ENCODE measurements at regions not wholly inside any gene's neighbourhood (a gene's known extent, or its start where the extent isn't known, plus 50 kb on each side); places are given as distances from the start of the nearest gene placed in this dataset.

- H3K4me1 ChIP-seq (ENCODE audit: control insufficient read depth in 3 of 3, insufficient read depth in 2 of 3, low read depth in 1 of 3, low read length in 2 of 3): peaks cover 0 to 10% (median 3%) of the 10 kb centered on the region in 3 donors
- no peak overlapping the region for H3K27ac ChIP-seq (ENCODE audit: low read depth in 1 of 3, low read length in 2 of 3)
- 51 to 78% (median 76%) methylated on average over 1 of the region's 1 CpG for WGBS, 3 donors
- no peak for FAIRE-seq
- no peak overlapping the region for H3K4me3 ChIP-seq (ENCODE audit: low read depth in 1 of 3, low read length in 3 of 3)
- H3K9me3 ChIP-seq (ENCODE audit: control insufficient read depth in 2 of 2, insufficient read depth in 1 of 2, low read depth in 1 of 2, low read length in 1 of 2): peaks cover 0 to 5% of the 10 kb centered on the region in 2 donors
- H3K27me3 ChIP-seq (ENCODE audit: control insufficient read depth in 3 of 3, insufficient read depth in 3 of 3, low read length in 3 of 3): no peaks in the 10 kb centered on the region
- no peak for DNase-seq
- H3K36me3 ChIP-seq (ENCODE audit: control insufficient read depth in 3 of 3, insufficient read depth in 2 of 3, low read depth in 1 of 3, low read length in 3 of 3): no peaks in the 10 kb centered on the region
These were observed 62.3 kb upstream of the PARVA start for GRCh38 chr11:12315024-12315423.

GRCh38 chr11:12316432-12316831 lies 60.9 kb upstream of the PARVA start:
- FAIRE-seq (no peak), DNase-seq (no peak)
- Histone ChIP-seq H3K9me3 (ENCODE audit: control insufficient read depth in 2 of 2, insufficient read depth in 1 of 2, low read depth in 1 of 2, low read length in 1 of 2) (peaks cover 0 to 5% of the 10 kb centered on the region in 2 donors), H3K4me1 (ENCODE audit: control insufficient read depth in 3 of 3, insufficient read depth in 2 of 3, low read depth in 1 of 3, low read length in 2 of 3) (peaks cover 0 to 15% (median 8%) of the 10 kb centered on the region in 3 donors), H3K36me3 (ENCODE audit: control insufficient read depth in 3 of 3, insufficient read depth in 2 of 3, low read depth in 1 of 3, low read length in 3 of 3) (no peaks in the 10 kb centered on the region), H3K27me3 (ENCODE audit: control insufficient read depth in 3 of 3, insufficient read depth in 3 of 3, low read length in 3 of 3) (no peaks in the 10 kb centered on the region), H3K27ac (ENCODE audit: low read depth in 1 of 3, low read length in 2 of 3) (no peak overlapping the region), H3K4me3 (ENCODE audit: low read depth in 1 of 3, low read length in 3 of 3) (no peak overlapping the region)

GRCh38 chr11:12318791-12319438 lies 58.5 kb upstream of the PARVA start:
- 11 to 38% (median 27%) methylated on average over 10 of the region's 10 CpGs for WGBS, 3 donors
- H3K4me3 ChIP-seq (ENCODE audit: low read depth in 1 of 3, low read length in 3 of 3): no peak overlapping the region
- H3K4me1 ChIP-seq (ENCODE audit: control insufficient read depth in 3 of 3, insufficient read depth in 2 of 3, low read depth in 1 of 3, low read length in 2 of 3): peaks cover 0 to 17% (median 13%) of the 10 kb centered on the region in 3 donors
- H3K36me3 ChIP-seq (ENCODE audit: control insufficient read depth in 3 of 3, insufficient read depth in 2 of 3, low read depth in 1 of 3, low read length in 3 of 3): peaks cover 0 to under 1% (median 0%) of the 10 kb centered on the region in 3 donors
- no peaks in the 10 kb centered on the region for H3K27me3 ChIP-seq (ENCODE audit: control insufficient read depth in 3 of 3, insufficient read depth in 3 of 3, low read length in 3 of 3)
- peak; percentile 30 to 33 for DNase-seq
- H3K9me3 ChIP-seq (ENCODE audit: control insufficient read depth in 2 of 2, insufficient read depth in 1 of 2, low read depth in 1 of 2, low read length in 1 of 2): peaks cover 0 to 5% of the 10 kb centered on the region in 2 donors
- no peak for FAIRE-seq
- H3K27ac ChIP-seq (ENCODE audit: low read depth in 1 of 3, low read length in 2 of 3): peak overlapping the region in 2 of 3 donors; percentile 5 to 56

- peak in 1 of 2 donors; percentile 46 for DNase-seq
- FAIRE-seq: no peak
- Histone ChIP-seq H3K27me3 (ENCODE audit: control insufficient read depth in 3 of 3, insufficient read depth in 3 of 3, low read length in 3 of 3) (no peaks in the 10 kb centered on the region), H3K36me3 (ENCODE audit: control insufficient read depth in 3 of 3, insufficient read depth in 2 of 3, low read depth in 1 of 3, low read length in 3 of 3) (peaks cover 0 to 4% (median 0%) of the 10 kb centered on the region in 3 donors), H3K9me3 (ENCODE audit: control insufficient read depth in 2 of 2, insufficient read depth in 1 of 2, low read depth in 1 of 2, low read length in 1 of 2) (peaks cover 0 to 5% of the 10 kb centered on the region in 2 donors), H3K4me1 (ENCODE audit: control insufficient read depth in 3 of 3, insufficient read depth in 2 of 3, low read depth in 1 of 3, low read length in 2 of 3) (peaks cover 0 to 17% (median 13%) of the 10 kb centered on the region in 3 donors), H3K4me3 (ENCODE audit: low read depth in 1 of 3, low read length in 3 of 3) (no peak overlapping the region), H3K27ac (ENCODE audit: low read depth in 1 of 3, low read length in 2 of 3) (peak overlapping the region in 1 of 3 donors; percentile 66)
- 0 to 38% (median 6%) methylated on average over 1 of the region's 1 CpG for WGBS, 3 donors
These were observed 57.9 kb upstream of the PARVA start for GRCh38 chr11:12319461-12319951.

- peak overlapping the region in 1 of 3 donors; percentile 66 for H3K27ac ChIP-seq (ENCODE audit: low read depth in 1 of 3, low read length in 2 of 3)
- H3K9me3 ChIP-seq (ENCODE audit: control insufficient read depth in 2 of 2, insufficient read depth in 1 of 2, low read depth in 1 of 2, low read length in 1 of 2): peaks cover 0 to 5% of the 10 kb centered on the region in 2 donors
- DNase-seq (no peak), FAIRE-seq (no peak)
- peaks cover 0 to 17% (median 13%) of the 10 kb centered on the region in 3 donors for H3K4me1 ChIP-seq (ENCODE audit: control insufficient read depth in 3 of 3, insufficient read depth in 2 of 3, low read depth in 1 of 3, low read length in 2 of 3)
- H3K27me3 ChIP-seq (ENCODE audit: control insufficient read depth in 3 of 3, insufficient read depth in 3 of 3, low read length in 3 of 3): no peaks in the 10 kb centered on the region
- peaks cover 0 to 4% (median 0%) of the 10 kb centered on the region in 3 donors for H3K36me3 ChIP-seq (ENCODE audit: control insufficient read depth in 3 of 3, insufficient read depth in 2 of 3, low read depth in 1 of 3, low read length in 3 of 3)
- 60 to 85% (median 79%) methylated on average over 3 of the region's 3 CpGs for WGBS, 3 donors
- no peak overlapping the region for H3K4me3 ChIP-seq (ENCODE audit: low read depth in 1 of 3, low read length in 3 of 3)
These were observed 57.4 kb upstream of the PARVA start for GRCh38 chr11:12319988-12320387.

- Histone ChIP-seq H3K27me3 (ENCODE audit: control insufficient read depth in 3 of 3, insufficient read depth in 3 of 3, low read length in 3 of 3) (no peaks in the 10 kb centered on the region), H3K9me3 (ENCODE audit: control insufficient read depth in 2 of 2, insufficient read depth in 1 of 2, low read depth in 1 of 2, low read length in 1 of 2) (peaks cover 0 to 5% of the 10 kb centered on the region in 2 donors), H3K27ac (ENCODE audit: low read depth in 1 of 3, low read length in 2 of 3) (peak overlapping the region in 1 of 3 donors; percentile 38), H3K36me3 (ENCODE audit: control insufficient read depth in 3 of 3, insufficient read depth in 2 of 3, low read depth in 1 of 3, low read length in 3 of 3) (peaks cover 0 to 6% (median 2%) of the 10 kb centered on the region in 3 donors), H3K4me3 (ENCODE audit: low read depth in 1 of 3, low read length in 3 of 3) (no peak overlapping the region), H3K4me1 (ENCODE audit: control insufficient read depth in 3 of 3, insufficient read depth in 2 of 3, low read depth in 1 of 3, low read length in 2 of 3) (peaks cover 0 to 17% (median 13%) of the 10 kb centered on the region in 3 donors)
- DNase-seq (peak in 1 of 2 donors; percentile 65), FAIRE-seq (no peak)
- 56 to 68% (median 66%) methylated on average over 8 of the region's 8 CpGs for WGBS, 3 donors
These were observed 56.0 kb upstream of the PARVA start for GRCh38 chr11:12321217-12321937.

- Histone ChIP-seq H3K4me1 (ENCODE audit: control insufficient read depth in 3 of 3, insufficient read depth in 2 of 3, low read depth in 1 of 3, low read length in 2 of 3) (peaks cover 0 to 12% (median 10%) of the 10 kb centered on the region in 3 donors), H3K27me3 (ENCODE audit: control insufficient read depth in 3 of 3, insufficient read depth in 3 of 3, low read length in 3 of 3) (no peaks in the 10 kb centered on the region), H3K9me3 (ENCODE audit: control insufficient read depth in 2 of 2, insufficient read depth in 1 of 2, low read depth in 1 of 2, low read length in 1 of 2) (no peaks in the 10 kb centered on the region), H3K4me3 (ENCODE audit: low read depth in 1 of 3, low read length in 3 of 3) (no peak overlapping the region), H3K27ac (ENCODE audit: low read depth in 1 of 3, low read length in 2 of 3) (no peak overlapping the region), H3K36me3 (ENCODE audit: control insufficient read depth in 3 of 3, insufficient read depth in 2 of 3, low read depth in 1 of 3, low read length in 3 of 3) (peaks cover 0 to 10% (median 2%) of the 10 kb centered on the region in 3 donors)
- 88 to 91% (median 88%) methylated on average over 3 of the region's 3 CpGs for WGBS, 3 donors
- DNase-seq (no peak), FAIRE-seq (no peak)
These were observed 52.8 kb upstream of the PARVA start for GRCh38 chr11:12324585-12324984.

Data from small intestine (tissue), 7 donors.